Stimulated activated CD4-positive, alpha-beta T cell treated with anti-CD3 and anti-CD28 coated beads, Interleukin-2, amount 100 ng/mL, for 48 hours (primary cell): ENCODE measurements at regions not wholly inside any gene's neighbourhood (a gene's known extent, or its start where the extent isn't known, plus 50 kb on each side); places are given as distances from the start of the nearest gene placed in this dataset.

Source experiments
- DNase-seq, 2 donors: peaks; one replicate each; pipeline ENCODE4 v3.0.0-alpha.2; 2020

DNA sequence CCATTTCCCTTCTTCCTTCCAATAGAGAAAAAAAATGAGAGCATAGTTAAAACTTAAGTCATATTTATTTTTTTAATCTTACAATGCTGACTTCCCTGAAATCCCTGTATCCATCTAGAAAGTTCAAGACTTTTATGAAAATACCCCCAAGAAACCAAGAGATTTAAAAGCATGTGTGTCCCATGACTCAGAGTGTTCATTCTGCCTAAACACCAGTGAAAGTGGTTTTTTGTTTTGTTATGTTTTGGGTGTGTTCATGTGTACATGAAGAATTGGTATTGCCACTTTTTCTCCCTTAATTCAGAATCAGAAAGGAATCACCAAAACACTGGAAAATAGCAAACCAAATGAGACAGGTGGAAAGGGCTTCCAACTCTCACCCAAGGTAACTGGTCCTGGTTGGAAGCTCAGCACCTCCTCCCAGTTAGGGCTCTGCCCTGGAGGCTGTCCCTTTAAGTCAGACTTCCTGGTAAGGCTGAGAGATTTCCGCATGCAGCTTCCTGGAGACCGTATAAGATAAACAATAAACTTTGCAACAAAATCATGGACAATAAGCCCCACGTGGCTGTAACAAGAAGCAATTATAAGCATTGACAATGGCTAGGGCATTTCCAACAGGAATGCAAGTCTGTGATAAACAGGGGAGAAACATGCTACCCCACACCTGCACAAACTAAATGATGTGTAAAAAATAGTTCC is 121.9 kb upstream of the ARHGEF3 start:
- DNase-seq, result no peak

DNA sequence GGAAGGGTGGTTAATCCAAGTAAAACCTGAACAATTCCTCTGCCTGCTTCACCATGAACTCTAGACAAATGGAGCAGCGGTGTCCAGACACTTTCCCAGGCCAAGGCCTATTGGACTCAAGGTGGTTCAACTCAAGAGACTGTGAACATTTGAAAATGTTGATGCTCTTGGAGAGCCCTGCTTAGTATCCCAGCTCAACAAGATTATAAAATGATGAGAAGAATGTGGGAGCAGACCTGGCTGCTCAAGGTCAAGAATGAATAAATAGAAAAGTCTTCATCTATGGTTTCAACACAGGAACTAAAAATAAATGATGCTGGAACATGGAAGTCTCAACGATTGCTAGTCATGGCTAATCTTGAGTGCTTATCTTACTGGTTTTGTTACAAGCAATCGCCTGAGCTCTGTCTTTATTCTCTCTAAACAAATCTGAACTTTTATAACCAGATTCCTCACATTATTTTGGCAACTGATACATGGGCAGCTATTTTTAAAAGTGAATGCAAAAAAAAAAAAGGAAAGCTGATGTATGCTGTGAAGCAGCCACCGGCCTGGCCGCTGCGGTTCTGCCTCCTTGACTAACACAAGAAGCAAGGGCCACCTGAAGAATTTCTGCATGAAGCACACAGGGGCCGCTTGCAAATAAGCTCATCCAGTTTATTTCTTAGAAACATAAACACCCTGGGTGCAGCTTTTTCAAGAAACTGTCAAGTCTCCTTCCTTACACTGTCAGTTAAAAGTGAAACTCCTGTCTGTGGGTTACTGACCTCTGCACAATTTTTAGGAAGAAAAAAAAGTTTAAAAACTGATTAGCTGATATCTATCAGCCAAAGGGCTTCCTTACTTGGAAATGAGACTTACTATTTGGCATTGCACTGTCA is 120.1 kb upstream of the ARHGEF3 start:
- DNase-seq, result no peak

DNA sequence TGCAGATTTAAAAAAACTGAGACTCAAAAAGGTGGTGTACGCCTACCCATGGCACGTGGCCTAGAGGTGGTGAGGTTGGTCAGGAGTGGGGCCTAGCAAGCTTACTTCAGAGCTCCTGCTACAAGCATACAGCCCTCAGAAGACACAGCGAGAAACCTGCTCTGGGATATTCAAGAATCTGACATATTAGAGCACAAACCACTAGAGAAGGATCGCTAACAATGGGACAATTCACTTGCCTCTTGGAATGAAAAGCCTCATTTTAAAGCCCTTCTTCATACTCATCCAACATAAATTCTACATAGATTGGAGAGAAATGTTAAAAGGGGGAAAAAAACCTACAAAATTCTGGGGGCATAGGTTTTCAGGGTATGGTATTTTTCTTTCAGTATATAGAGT is 118.0 kb upstream of the ARHGEF3 start:
- no peak for DNase-seq

DNA sequence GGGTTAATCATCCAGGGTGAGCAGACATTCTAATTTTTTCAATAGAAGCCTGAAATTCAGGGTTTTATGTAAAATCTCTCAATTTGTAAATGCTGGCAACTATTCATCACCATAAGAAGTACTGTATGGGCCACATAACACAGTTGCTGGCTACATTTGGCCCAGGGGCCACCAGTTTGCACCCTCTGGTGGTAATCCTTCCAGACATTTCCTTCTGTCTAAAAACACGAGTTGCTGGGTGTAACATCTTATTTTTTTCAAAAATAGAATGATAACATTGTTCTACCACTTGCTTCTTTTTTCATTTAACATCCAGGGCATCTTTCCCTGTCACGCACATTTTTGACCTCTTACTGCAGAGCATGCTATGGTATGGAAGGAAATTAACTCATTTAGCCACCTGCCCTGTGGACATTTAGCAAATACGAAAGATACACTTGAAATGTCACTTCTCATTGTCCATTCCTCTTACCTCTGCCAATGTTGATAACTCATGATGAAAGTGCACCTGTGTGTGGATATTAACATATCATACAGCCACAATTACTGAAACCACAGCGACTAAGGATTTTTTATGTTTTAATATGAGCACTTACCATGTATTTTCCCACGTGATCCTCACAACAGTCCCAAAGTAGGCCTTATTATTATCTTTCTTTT is 117.5 kb upstream of the ARHGEF3 start:
- no peak for DNase-seq

DNA sequence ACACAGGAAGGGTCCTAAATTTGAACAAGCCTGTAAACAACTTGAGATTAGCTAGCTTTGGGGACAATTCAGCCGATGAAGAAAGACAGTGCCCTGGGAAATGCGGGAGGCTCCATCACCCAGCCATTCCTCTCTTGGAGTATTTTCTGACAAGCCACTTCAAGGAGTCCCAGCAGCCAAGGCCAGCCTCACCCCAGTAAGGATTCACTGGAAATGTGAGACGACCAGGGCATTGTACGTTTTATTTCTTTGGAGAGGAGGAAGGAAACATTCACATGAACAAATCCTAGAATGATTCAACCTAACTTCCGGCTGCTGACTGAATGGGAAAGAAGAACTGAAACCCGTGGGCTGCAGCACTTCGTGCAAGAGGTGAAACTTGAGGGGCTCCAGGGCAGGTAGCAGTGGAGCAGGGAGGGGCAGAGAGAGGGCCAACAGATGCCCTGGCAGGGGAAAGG is 116.4 kb upstream of the ARHGEF3 start:
- DNase-seq, result peak; percentile 41 to 46

DNA sequence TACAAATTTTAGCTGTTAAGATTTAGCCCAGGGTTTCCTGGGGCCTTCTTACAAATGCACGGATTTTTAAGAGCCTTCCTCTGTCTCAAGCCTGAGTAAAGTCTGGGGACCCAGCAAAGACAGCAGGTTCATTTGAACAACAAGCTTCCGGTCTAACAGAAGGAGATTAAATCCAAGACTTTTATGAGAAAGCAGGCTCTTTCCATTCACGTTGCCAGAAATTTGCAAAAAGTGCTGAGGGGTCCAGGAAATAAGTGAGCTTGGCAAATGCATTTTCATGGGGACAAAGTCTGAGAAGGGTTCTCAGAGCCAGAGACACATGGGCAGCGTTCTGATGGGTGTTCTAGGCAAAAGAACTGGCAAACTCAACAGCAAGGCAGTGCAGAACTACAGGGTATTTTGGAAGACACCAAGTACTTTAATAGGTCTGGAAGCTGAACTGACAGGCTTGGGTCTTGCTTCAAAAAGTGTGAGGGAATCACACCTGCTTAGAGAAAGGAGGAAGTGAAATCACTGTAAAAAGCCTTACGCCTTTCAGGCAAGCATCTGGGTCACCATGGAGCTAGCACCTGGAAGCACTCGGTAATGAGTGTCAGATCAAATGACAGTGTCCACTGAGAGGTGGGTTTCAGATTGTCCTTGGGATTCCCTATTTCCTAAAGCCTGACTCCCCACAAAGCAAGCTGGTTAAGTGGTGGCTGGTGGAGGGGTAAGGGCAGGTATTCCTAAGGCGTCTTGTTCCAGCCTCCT is 115.8 kb upstream of the ARHGEF3 start:
- no peak for DNase-seq

DNA sequence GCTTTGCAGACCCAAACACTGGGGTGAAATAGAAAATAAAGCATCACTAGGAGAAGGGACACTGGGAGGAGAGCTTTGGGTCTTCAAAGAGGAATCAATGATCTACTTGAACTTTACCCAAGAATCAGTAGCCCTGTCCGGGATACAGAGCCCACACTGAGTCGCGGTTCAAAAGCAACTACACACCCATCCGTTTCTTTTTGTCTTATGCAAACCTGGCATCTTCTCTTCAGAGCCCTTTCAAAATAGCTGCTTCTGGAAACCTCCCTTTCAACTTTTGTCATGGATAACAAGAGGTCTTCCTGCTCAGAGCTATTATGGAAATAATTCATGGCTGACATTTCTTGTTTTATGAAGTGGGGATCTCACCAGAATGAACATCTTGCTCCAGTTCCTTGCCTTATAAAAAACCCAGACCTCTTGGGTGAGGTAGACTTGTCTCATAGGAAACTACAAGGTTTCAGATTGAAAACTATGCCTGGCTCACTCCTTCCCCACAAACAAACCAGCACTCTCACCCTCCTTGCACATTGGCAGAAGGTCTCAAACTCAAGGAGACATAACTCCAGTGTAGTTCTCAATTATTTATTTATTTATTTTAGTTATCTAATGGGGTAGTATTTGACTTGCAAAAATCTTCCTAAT is 115.1 kb upstream of the ARHGEF3 start:
- no peak for DNase-seq

DNA sequence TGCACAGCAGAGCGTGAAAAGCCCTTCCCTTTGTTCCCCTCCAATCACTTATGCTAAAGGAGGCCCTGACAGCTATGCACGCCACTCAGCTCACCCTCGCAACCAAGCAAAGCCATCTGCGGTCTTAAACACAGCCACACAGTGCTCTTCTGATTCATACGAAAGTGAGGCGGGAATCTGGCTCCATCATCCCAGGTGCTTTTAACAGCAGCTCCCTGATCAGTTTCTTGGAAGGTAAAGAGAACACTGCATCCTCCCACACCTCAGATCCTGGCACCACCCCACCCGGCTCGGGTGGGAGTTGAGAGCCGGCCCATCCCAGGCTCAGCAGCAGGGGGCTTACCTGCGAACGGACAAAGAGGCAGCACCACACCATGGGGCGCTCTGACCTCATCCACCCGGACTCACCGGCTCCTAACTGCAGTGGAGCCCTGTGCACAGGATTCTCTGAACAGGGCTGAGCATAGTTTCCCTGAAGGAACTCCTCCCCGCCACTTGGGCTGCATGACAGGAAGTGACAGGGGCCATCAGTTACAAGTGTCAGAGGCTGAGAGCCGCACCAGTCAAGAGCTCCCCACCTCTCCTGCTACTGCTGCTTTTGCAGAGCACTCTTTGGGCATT is 114.3 kb upstream of the ARHGEF3 start:
- peak; percentile 45 to 54 for DNase-seq

DNA sequence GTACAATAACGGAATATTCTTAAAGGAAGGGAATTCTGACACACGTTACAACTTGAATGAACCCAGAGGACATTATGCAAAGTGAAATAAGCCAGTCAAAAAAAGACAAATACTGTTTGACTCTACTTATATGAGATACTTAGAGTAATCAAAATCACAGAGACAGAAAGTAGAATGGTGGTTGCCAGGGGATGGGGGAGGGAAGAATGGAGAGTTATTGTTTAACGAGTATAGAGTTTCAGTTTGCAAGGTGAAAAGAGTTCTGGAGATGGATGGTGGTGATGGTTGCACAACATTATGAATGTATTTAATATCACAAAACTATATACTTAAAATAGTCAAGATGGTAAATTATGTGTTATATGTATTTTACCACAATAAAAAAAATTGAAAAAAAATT is 112.9 kb upstream of the ARHGEF3 start:
- DNase-seq, result no peak

DNA sequence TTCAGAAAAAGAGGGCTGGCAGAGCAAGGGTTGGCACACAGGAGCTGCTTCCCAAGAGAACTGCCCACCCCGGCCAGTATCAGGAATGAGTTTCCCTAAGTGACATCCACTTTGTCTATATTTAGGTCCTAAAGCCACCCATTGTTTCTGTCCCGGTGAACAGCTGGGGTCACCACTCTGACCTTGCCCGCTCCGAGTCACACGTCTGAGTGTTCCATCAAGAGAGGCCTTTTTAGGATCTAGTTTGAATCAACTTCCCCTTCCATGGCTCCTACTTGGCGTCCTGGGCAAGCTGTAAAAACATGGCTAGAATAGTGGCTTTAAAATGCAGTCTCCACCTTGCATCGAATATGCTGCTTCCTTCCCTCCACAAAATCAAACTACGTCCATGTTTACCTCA is 109.6 kb upstream of the ARHGEF3 start:
- no peak for DNase-seq

DNA sequence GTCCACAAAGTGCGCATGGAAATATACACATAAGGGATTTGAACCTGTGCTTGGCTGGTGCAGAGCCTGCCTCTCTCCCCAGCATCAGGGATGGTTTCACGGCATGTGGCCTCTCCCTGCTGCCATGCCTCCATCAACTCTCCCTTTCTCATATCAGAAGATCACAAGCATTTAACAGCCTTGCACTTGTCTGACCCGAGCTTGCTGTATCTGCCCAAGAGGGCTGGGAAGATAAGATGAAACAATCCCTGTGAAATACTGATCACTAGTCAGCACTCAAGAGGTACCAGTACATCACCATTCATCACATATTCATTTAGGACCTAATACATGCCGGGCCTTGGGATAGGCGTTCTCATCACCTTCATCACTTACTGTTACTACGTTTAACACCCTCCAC is 107.6 kb upstream of the ARHGEF3 start:
- DNase-seq, result no peak

DNA sequence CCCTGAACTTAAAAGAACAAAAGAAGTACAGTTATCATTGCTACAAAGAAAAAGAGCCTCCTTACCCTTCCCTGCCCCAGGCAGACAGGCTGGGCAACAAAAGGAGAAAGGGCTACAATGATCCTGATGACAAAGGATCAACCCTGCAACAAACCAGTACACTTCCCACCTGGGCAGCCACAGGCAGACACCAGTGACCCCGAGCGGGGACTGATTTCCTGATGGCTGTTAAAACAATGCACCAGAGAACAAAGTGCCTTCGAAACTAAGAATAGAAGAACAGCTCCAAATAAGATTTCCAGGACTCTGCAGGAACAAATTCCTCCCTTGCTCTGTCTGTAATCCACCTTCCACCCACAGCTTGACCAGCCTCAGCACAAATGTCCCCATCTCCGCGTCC is 106.3 kb upstream of the ARHGEF3 start:
- no peak for DNase-seq

DNA sequence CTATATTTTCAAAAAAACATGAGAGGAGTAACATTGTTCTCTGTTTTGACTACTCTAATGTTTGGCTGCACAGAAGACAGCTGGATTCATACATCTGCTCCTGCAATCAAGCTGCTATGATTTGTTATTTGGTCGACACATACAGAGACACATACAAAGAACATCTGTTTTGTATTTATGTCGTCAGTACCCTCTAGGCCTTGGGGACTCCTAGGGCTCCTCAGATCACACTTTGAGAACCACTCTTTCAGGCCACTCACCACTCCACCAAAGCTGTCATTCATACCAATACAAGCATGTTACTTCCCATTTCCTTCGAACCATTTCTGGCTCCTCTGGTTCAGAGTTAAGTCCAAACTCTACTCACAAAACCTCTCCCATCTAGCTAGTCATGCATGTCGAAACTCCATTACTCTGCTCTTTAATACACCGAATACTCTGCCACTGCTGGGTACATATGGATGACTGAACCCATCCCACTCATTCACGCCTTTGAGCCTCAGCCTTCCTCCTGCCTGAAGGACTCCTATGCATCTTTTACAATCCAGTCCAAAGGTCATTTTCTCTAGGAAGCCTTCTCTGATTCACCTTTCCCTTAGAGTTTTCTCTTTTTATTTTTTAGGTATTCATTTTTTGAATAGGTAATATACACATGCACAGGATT is 102.9 kb upstream of the ARHGEF3 start:
- no peak for DNase-seq

DNA sequence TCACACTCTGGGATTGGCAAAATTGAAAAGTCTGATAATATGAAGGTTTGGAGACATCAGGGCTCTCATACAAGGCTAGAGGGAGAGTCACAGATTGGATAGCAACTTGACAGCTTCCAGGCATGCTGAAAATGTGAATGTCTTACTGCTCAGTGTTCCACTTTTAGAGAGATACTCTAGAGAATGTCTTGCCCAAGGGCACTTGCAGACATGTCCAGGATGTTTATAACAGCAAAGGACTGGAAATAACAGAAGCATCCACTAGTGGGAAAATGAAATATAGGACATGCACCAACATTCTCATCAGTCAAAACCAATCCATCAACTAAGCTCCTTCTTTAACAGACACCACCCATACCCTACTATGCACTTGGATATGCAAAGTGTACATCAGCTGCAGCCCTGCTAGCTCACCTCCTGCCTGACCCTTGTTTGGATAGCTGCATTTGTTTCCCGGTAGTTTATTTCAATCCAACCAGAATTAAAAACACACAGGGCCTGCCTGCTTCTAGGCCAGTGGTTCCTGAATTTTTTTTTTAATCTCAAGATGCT is 101.6 kb upstream of the ARHGEF3 start:
- no peak for DNase-seq

DNA sequence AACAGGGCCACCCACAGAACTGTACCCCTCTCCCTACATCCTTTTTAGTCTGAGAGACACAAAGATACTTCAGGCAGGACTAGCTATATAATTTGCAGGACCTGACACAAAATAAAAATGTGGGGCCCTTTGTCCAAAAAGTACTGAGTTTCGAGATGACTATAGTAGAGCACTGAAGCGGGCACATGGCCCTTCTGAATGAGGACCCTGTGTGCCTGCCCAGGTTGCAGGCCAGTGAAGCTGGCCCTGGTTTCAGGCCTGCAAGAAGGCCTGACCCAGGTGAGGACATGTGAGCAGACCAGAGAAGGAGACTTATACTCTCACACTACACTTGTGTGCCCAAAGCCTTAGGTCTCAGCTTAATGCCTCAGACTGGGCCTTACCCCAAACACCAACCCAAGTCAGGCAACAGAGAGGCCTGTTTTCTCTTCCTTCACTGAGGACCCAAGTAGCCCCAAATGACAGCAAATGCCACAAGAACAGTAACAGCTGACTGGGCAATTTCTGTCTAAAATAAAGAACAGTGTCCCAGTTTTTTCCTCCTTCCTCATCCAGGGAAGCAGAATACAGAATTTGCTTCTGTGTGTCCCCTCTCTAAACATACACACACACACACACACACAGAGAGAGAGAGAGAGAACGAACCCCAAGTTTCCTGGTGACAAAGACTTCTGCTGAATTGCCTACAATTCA is 100.9 kb upstream of the ARHGEF3 start:
- DNase-seq, result no peak

DNA sequence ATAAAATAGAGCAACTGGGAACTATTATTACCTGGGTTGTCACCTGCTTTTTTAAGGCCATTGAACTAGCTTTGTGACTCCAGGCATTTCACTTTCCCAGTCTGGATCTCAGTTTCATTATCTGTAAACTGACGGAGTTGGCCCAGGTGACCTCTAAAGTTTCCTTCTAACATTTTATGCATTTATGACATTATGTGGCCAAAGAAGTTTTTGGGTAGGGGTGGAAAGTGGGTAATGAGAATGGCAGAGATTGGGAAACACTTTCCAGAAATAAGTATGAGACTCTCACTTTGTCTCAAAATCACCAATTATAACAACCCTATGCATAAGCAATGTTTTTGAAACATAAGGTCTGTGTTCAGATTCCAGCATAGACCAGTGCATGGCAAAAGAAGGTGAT is 99.1 kb upstream of the ARHGEF3 start:
- no peak for DNase-seq

DNA sequence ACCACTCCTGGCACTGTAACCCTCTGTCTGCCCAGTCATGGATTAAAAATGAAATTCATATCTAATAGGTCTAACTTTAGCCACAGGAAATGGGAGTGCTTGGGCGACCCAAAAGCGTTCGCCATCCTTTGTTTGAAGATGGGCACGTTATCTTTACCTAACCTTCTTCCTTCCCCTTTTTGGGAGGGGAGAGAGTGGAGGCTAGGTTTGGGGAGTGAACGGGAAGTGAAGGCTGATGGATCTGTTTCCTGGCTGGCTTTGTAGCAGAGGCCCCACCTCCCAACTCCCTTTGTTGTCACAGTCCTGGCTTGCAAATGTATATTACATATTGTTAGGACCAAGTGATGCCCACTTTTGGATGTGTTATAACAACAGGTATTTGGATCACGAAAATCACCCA is 98.1 kb upstream of the ARHGEF3 start:
- DNase-seq, result no peak

DNA sequence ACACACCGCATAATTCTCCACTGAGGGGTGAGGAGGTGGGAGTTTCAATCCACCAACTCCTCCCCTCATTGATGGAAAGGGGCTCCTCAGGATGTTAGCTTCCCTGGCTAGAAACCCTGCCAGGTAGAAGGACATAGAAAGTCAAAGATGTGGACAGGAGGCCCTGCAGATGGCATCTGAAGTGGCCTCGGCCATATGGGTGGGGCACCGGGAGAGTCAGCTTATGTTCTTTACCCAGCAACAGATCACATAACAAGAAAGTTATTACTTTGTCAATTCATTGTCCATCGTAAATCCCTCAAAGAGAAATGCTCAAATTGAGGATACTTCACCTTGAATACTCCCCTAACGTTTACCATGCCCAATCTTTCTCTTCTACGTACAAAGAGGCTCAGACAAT is 97.3 kb upstream of the ARHGEF3 start:
- no peak for DNase-seq

DNA sequence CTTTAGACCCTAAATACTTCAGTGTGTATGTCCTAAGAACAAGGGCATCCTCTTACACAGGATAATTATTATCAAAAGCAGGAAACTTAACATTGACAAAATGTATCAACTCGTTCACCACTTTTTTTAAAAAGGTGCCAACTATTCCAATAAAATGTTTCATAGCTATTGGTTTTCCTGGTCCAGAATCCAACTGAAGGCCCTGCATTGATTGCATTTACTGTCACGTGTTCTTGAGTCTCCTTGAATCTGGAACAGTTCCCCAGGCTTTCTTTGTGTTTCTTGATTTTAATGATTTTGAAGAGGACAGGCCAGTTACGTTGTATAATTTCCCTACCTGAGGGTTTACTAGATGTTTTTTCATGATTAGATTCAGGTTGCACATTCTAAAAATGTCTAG is 94.6 kb upstream of the ARHGEF3 start:
- no peak for DNase-seq

DNA sequence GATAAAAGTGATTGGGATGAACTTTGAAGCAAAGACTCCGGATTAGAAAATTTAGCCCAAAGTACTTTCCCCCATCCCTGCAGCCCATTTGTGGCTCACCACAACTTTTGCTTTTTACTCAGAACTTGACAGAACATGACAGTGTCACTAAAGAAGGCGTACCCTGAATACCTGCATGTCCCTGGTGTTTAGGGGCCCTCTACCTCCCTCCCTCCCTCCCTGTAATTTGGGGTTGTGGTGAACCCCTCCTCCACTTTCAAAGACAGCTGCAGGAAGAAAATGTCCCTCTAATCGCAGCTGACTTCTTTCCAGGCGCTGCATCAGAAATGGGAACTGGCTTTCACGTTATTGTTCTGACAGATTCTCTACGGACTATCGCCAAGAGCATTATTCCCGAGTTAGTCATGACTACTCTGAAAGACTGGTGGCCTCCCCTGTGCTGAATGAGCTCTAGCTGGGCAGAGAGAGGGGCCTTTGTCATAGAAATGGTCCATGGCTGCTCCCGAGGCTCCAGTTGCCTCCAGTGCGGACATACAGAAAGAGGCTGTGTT is 93.2 kb upstream of the ARHGEF3 start:
- DNase-seq, result no peak
